SHP77 (cell line): ENCODE measurements at regions not wholly inside any gene's neighbourhood (a gene's known extent, or its start where the extent isn't known, plus 50 kb on each side); places are given as distances from the start of the nearest gene placed in this dataset.
"Not testable (repeated sequence)": the region's sequence is repeated elsewhere in the genome, so short reads cannot be mapped to it uniquely, and the experiment has no call there.

Source experiments
- DNase-seq, 2 experiments: peaks; one replicate each; lab custom pipeline; 2025; lab: John Stamatoyannopoulos, UW

- DNase-seq: no peak
Measured at GRCh38 chr13:91216928-91217700, 130.4 kb upstream of the MIR17HG start.

GRCh38 chr13:91219201-91219600 is 128.3 kb upstream of the MIR17HG start:
- DNase-seq: no peak

DNA sequence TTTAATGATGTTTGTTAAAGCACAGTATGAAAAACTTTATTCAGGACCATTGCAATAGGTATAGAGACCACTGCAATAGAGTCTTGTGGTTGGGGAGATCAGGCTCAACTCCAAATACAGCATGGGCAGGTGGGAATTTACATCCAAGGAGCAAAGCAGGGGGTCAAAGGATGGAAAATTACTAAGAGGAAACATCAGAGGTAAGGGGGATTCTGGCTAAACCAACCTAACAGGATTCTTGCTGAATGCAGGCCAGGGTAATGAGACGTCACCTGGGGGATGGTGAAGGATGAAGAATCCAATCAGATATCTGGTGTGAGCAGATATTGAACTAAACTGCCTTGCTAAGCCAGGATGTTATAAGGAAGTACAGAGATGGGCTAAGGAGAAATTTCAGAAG is 126.6 kb upstream of the MIR17HG start:
- no peak for DNase-seq

- no peak for DNase-seq
Measured at GRCh38 chr13:91228108-91228507, 119.4 kb upstream of the MIR17HG start.

DNA sequence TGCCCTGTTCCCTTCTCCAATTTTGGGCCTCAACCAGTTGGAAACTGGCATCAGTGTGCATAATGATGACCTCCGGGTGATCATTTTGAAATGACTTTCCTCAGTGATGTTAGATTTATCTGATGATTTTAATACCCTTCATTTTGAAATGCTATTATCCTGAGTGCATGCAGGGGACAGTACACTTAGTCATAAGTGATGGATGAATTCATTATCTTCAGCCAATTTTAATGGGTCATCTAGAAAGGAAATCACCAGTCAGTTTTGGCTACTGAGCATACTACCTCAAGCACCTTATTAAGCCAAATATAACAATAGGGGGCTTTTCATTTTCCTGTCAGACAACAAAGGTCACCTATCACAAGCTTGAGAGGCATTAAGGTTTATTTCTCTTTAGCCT is 118.5 kb upstream of the MIR17HG start:
- DNase-seq: no peak

- DNase-seq: no peak
Measured at GRCh38 chr13:91232716-91233115, 114.8 kb upstream of the MIR17HG start.

DNA sequence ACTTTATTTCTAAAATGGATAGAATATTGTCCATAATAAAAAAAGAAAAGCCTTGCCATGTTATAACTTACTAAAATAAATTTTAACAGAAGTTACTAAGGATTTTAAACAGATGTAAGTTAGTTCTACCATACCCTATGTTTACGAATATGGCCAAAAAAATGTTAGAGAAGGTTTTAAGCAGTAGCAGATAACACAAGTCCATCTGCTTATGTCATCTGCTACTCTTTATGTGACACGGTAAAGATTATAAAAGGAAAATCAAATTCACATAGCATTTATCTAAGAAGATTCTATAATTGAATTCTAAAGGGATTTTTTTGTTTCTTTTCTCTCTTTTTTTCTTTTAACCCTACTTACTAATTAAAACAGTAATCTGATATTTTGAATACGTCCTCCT is 114.2 kb upstream of the MIR17HG start:
- DNase-seq: no peak

DNA sequence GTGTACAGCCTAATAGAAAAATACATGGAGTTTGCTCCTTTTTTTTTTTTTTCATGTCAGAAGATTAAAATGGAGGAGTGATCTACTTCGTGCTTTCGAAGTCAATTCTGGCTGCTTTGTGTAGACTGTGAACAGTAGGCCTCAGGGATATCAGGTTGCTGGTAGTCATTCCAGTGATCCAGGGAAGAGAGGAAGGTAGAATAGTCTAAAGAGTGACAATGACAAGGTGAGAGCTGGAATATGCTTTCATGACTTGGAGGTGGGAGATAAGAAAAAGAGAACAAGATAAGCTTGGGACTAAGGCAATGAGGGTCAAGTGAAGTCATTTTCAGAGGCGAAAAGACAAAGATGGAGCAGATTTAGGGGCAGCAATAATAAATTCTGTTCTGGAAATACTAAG is 111.3 kb upstream of the MIR17HG start:
- no peak for DNase-seq

DNA sequence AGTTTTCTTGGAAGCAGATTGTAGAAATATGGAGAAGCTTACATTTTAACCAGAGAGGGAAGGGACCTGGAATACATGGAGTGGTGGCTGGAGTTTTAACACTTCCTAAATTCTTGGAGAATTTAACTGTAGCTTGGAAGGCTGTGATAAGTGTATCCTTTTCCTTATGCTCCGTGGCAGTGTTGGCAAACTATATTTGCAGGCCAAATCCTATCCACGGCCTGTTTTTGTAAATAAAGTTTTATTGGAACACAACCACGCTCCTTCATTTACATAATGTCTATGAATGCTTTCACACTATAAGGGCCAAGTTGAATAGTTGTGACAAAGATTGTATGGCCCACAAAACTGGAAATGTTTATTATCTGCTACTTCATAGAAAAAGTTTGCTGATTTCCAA is 110.6 kb upstream of the MIR17HG start:
- DNase-seq: no peak

DNA sequence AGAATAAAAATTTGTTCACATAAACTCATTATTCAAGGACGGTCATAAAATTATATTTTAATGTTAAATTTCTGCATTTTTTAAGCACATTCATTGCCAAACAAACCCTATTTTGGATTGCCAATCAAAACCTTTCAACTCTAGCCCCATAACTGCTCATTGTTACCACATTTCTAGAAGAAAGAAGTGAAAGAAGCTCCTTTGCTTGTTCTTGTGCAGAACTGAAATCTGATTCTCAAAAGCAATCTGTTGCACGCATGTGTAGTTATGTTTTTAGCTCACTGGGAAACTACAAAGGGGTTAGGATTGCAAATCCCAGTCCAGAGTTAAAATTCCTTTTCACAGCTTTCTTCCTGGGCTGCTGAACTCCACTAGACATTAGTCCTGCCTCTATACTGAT is 109.5 kb upstream of the MIR17HG start:
- no peak for DNase-seq

GRCh38 chr13:91240341-91240740 is 107.1 kb upstream of the MIR17HG start:
- DNase-seq: no peak

- DNase-seq: no peak
Measured at GRCh38 chr13:91241221-91241933, 106.1 kb upstream of the MIR17HG start.

- no peak for DNase-seq
Measured at GRCh38 chr13:91242652-91243051, 104.8 kb upstream of the MIR17HG start.

GRCh38 chr13:91245288-91245687 is 102.2 kb upstream of the MIR17HG start:
- DNase-seq: no peak

- peak in 1 of 2 experiments; percentile 44 for DNase-seq
Measured at GRCh38 chr13:91247768-91248167, 99.7 kb upstream of the MIR17HG start.

- no peak for DNase-seq
Measured at GRCh38 chr13:91248249-91248648, 99.2 kb upstream of the MIR17HG start.

GRCh38 chr13:91249370-91249769 is 98.1 kb upstream of the MIR17HG start:
- no peak for DNase-seq

GRCh38 chr13:91249861-91250260 is 97.6 kb upstream of the MIR17HG start:
- DNase-seq: no peak

DNA sequence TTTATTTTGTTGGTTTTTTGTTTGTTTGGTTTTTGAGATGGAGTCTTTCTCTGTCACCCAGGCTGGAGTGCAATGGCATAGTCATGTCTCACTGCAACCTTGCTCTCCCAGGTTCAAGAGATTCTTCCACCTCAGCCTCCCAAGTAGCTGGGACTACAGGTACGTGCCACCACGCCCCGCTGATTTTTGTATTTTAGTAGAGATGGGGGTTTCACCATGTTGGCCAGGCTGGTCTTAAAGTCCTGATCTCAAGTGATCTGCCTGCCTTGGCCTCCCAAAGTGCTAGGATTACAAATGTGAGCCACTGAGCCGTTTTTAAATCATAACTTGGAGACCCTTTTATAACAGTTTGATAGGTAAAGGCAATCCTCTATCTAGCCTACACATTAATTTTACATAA is 95.9 kb upstream of the MIR17HG start:
- not testable (repeated sequence) for DNase-seq

GRCh38 chr13:91264484-91264883 is 83.0 kb upstream of the MIR17HG start:
- DNase-seq: no peak

GRCh38 chr13:91269237-91269636 is 78.2 kb upstream of the MIR17HG start:
- DNase-seq: no peak

DNA sequence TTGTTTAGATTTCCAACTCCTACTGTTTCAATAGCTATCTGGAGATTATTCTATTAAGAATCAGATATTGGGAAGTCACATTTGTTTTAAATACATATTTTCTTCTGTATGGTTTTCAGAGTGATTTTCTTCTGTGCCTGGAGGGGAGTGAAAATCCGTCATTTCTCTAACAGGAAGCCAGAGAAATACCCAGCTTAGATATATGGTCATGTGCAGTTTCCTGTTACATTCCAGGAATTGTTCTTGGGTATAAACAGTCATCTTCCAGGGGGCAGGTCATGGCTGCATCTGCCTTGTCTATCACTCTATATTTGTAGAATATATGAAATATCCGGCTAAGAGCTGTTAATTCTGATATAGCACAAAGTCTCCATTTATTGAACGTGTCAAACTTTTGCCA is 77.5 kb upstream of the MIR17HG start:
- DNase-seq: no peak

DNA sequence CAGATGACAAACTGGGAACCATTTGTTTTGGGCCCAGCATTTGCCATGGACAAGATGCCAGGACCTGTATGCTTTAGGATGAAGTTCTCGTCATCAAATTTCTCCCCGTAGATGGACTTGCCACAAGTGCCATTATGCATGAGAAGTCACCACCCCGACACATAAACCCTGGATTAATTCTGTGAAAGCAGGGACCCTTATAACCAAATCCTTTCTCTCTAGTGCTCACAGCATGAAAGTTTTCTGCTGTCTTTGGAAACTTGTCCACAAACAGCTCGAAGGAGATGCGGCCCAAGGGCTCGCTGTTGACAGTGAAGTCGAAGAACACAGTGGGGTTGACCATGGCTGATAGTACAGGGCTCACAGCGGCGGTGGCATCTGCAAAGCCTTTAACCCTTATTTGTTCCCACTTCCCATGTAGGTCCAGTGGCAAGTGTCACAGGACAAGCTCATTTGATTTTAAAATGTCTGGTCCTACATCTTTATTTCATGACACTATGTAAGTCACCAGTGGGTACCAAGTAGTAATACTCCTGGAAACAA is 75.2 kb upstream of the MIR17HG start:
- DNase-seq: no peak
